Esophagus squamous epithelium (tissue), 5 donors: ENCODE measurements at regions not wholly inside any gene's neighbourhood (a gene's known extent, or its start where the extent isn't known, plus 50 kb on each side); places are given as distances from the start of the nearest gene placed in this dataset.

Experiments
- DNase-seq: peaks from one replicate; lab custom pipeline; 2025; lab: John Stamatoyannopoulos, UW
- H3K27ac ChIP-seq, 4 donors: fragments of 200-600 bp; sonication (generic); one replicate each; pipeline ENCODE4 v1.5.1; 2016 to 2019; ENCODE audit warnings: mild to moderate bottlenecking in 1 of 4
- H3K27me3 ChIP-seq, 4 donors: fragments of 200-600 bp; sonication (generic); 1 replicate in 3 of 4; 2 replicates in 1 of 4; pipeline versions ENCODE4 v1.5.1 to v1.6.0; 2017 to 2021; ENCODE audit warnings: antibody characterized with exemption in 1 of 4
- H3K36me3 ChIP-seq, 3 donors: fragments of 200-600 bp; sonication (generic); one replicate each; pipeline ENCODE4 v1.5.1; 2016 to 2019
- H3K4me1 ChIP-seq, 3 donors: fragments of 200-600 bp; sonication (generic); one replicate each; pipeline ENCODE4 v1.5.1; 2017 to 2019
- H3K4me3 ChIP-seq, 4 donors: fragments of 200-600 bp; sonication (generic); 1 replicate in 3 of 4; 2 replicates in 1 of 4; pipeline ENCODE4 v1.5.1; 2016 to 2019; ENCODE audit warnings: mild to moderate bottlenecking in 2 of 4, moderate library complexity in 1 of 4
- H3K9me3 ChIP-seq, 3 donors: fragments of 200-600 bp; sonication (generic); one replicate each; pipeline ENCODE4 v1.5.1; 2016 to 2019
- POLR2A ChIP-seq, 4 donors: fragments of 450-650 bp; IDR thresholded peaks; one replicate each; pipeline ENCODE4 v1.6.1; 2017; ENCODE audit warnings: antibody characterized with exemption in 4 of 4, mild to moderate bottlenecking in 4 of 4, moderate library complexity in 3 of 4
- WGBS, 2 donors: methylation state at CpG; one replicate each; pipeline ENCODE4 v1.1.5; 2018; 5-methylcytosine and 5-hydroxymethylcytosine counted together
- intact Hi-C: fragments of 100-400 bp; cut with DNase I; formaldehyde crosslinking; loops from one replicate; pipeline ENCODE4 v1.15.0; 2022
- small RNA-seq, 4 donors: library from RNA; depleted of rRNA; stranded (forward); fragments of <200 nt; gene quantifications; one replicate each; pipeline ENCODE3, GENCODE V24; 2016
- TF ChIP-seq, protein P1 (sequence below), 6 experiments: fragments of 450-650 bp in 4 of 6; fragments of 200-600 bp in 2 of 6; sonication (generic) in 2 of 6; IDR thresholded peaks; one replicate each; pipeline ENCODE4 v1.5.1; 2016 to 2019; ENCODE audit warnings: antibody characterized with exemption in 6 of 6, mild to moderate bottlenecking in 4 of 6, moderate library complexity in 4 of 6
- donor health status: DM: yes; HTN: yes; CAD: no.

- DNase-seq: no peak
- intact Hi-C loops: no loop called here
- 72 to 81% methylated on average over 4 of the region's 4 CpGs for WGBS, 2 donors
- Histone ChIP-seq H3K27ac (no peak overlapping the region), H3K9me3 (no peaks in the 10 kb centered on the region), H3K36me3 (no peaks in the 10 kb centered on the region), H3K4me1 (no peaks in the 10 kb centered on the region), H3K27me3 (no peaks in the 10 kb centered on the region), H3K4me3 (no peak overlapping the region)
- TF ChIP-seq, protein P1, sequence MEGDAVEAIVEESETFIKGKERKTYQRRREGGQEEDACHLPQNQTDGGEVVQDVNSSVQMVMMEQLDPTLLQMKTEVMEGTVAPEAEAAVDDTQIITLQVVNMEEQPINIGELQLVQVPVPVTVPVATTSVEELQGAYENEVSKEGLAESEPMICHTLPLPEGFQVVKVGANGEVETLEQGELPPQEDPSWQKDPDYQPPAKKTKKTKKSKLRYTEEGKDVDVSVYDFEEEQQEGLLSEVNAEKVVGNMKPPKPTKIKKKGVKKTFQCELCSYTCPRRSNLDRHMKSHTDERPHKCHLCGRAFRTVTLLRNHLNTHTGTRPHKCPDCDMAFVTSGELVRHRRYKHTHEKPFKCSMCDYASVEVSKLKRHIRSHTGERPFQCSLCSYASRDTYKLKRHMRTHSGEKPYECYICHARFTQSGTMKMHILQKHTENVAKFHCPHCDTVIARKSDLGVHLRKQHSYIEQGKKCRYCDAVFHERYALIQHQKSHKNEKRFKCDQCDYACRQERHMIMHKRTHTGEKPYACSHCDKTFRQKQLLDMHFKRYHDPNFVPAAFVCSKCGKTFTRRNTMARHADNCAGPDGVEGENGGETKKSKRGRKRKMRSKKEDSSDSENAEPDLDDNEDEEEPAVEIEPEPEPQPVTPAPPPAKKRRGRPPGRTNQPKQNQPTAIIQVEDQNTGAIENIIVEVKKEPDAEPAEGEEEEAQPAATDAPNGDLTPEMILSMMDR (IDR thresholded peaks at IDR 0.05): no peak
- no peak for TF ChIP-seq POLR2A (IDR thresholded peaks at IDR 0.05)
Measured at GRCh38 chr5:8984386-8984785, 561.5 kb downstream of the SEMA5A start.

Small RNA genes lying in the stretch of these regions (small RNA-seq; reads per million reads assigned to genes)
- gene AC091895.1 (0 reads per million in 4 donors), gene AC091912.1 (0 reads per million in 4 donors), gene AC091912.2 (0 reads per million in 4 donors), gene AC091932.2 (0 reads per million in 4 donors), gene AC091932.4 (0 reads per million in 4 donors), gene AC091953.1 (0 reads per million in 4 donors), gene AC091953.2 (0 reads per million in 4 donors), gene AC091953.3 (0 reads per million in 4 donors), gene AC091953.5 (0 reads per million in 4 donors), gene AC091965.3 (0 reads per million in 4 donors), gene RNU1-76P (0 reads per million in 4 donors)
